ENCODE measurements at regions not wholly inside any gene's neighbourhood (a gene's known extent, or its start where the extent isn't known, plus 50 kb on each side); places are given as distances from the start of the nearest gene placed in this dataset.

DNA sequence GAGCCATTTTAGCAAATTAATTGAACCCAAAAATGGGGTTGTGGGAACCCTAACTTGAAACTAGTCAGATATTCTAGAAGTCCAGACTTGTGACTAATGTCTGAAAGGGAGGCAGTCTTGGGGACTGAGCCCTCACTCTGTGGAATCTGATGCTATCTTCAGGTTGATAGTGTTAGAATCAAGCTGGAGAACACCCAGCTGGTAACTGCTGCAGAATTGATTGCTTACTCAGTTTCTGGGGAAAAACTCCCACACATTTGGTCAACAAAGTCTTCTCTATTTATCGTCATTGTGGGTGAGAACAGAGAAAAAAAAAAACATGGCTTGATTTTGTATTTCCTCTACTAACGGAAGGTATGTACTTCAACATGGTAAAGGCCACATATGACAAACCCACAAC is 1925.8 kb upstream of the CELF4 start:
- Histone ChIP-seq H3K14ac (ENCODE audit: insufficient read length) (no peak overlapping the region), H4K5ac (ENCODE audit: insufficient read length, low read depth, low read length) (no peak overlapping the region), H2BK20ac (ENCODE audit: low read length) (no peak overlapping the region), H3K4me1 (replicated peaks in 1 of 4; ENCODE audit: control insufficient read depth in 3 of 4, insufficient read depth in 4 of 4, low read length in 3 of 4) (peaks cover 0 to 3% (median 0%) of the 10 kb centered on the region in 4 experiments; a peak in 1 of 7 replicates), H3K4ac (replicated peaks; ENCODE audit: insufficient read length, low read depth, low read length) (no peak overlapping the region), H2BK120ac (replicated peaks; ENCODE audit: low read depth, low read length) (no peak overlapping the region), H3K9ac (replicated peaks in 1 of 4; ENCODE audit: extremely low read depth in 1 of 4, low read depth in 3 of 4, low read length in 3 of 4) (no peak overlapping the region), H3K23ac (ENCODE audit: insufficient read length) (no peak overlapping the region), H3K79me2 (ENCODE audit: control insufficient read depth in 1 of 2, insufficient read depth in 2 of 2, low read length in 2 of 2) (no peaks in the 10 kb centered on the region), H3K36me3 (ENCODE audit: control insufficient read depth in 2 of 4, insufficient read depth in 4 of 4, low read length in 3 of 4) (no peaks in the 10 kb centered on the region), H3K79me1 (ENCODE audit: low read depth, low read length) (no peaks in the 10 kb centered on the region), H3K4me3 (ENCODE audit: extremely low read depth in 1 of 4, insufficient read depth in 2 of 4, low read depth in 3 of 4, low read length in 4 of 4) (no peak overlapping the region), H2BK12ac (ENCODE audit: low read depth, low read length) (no peak overlapping the region), H3K27ac (ENCODE audit: low read depth, low read length) (no peak overlapping the region), H3K9me3 (ENCODE audit: insufficient read depth in 2 of 2, low read depth in 1 of 2, low read length in 1 of 2) (no peaks in the 10 kb centered on the region), H4K91ac (replicated peaks; ENCODE audit: insufficient read length, low read length) (no peak overlapping the region), H3K27me3 (replicated peaks in 1 of 4; ENCODE audit: control insufficient read depth in 3 of 4, extremely low read depth in 1 of 4, insufficient read depth in 3 of 4, low read length in 3 of 4) (no peaks in the 10 kb centered on the region), H3K56ac (replicated peaks; ENCODE audit: insufficient read length, low read depth, low read length) (no peak overlapping the region), H2BK5ac (ENCODE audit: low read depth, low read length) (no peak overlapping the region), H4K20me1 (replicated peaks in 1 of 2; ENCODE audit: control insufficient read depth in 1 of 2, insufficient read depth in 2 of 2, low read length in 2 of 2) (no peaks in the 10 kb centered on the region), H4K8ac (ENCODE audit: extremely low read depth, insufficient read depth, low read length) (no peak overlapping the region), H2AFZ (ENCODE audit: low read length) (no peak overlapping the region), H3K23me2 (ENCODE audit: low read depth, low read length) (no peaks in the 10 kb centered on the region), H2AK5ac (ENCODE audit: low read depth, low read length) (no peak overlapping the region), H3K18ac (ENCODE audit: extremely low read depth, low read length) (no peak overlapping the region), H2BK15ac (ENCODE audit: low read length) (no peak overlapping the region), H3K4me2 (ENCODE audit: insufficient read depth in 1 of 2, low read depth in 2 of 2, low read length in 2 of 2) (no peak overlapping the region)
- TF ChIP-seq SUZ12 (IDR thresholded peaks at IDR 0.05; ENCODE audit: low read length) (no peak), GABPA (IDR thresholded peaks at IDR 0.05; ENCODE audit: borderline replicate concordance, insufficient read depth, low read length) (no peak), GTF2F1 (IDR thresholded peaks at IDR 0.05; ENCODE audit: borderline replicate concordance, low read depth, low read length) (no peak), BCL11A (IDR thresholded peaks at IDR 0.05; ENCODE audit: low read depth in 2 of 2, low read length in 2 of 2) (no peak), CREB1 (IDR thresholded peaks at IDR 0.05) (no peak), BACH1 (IDR thresholded peaks at IDR 0.05; ENCODE audit: low read length) (no peak), CEBPB (IDR thresholded peaks at IDR 0.05; ENCODE audit: low read depth, low read length) (no peak), SRF (IDR thresholded peaks at IDR 0.05; ENCODE audit: low read depth, low read length) (no peak), SAP30 (IDR thresholded peaks at IDR 0.05; ENCODE audit: insufficient read depth, insufficient replicate concordance, low read length) (no peak), EZH2 (IDR thresholded peaks at IDR 0.05; ENCODE audit: low read depth, low read length, severe bottlenecking) (no peak), SIX5 (IDR thresholded peaks at IDR 0.05; ENCODE audit: low read depth, low read length) (no peak), ASH2L (IDR thresholded peaks at IDR 0.05; ENCODE audit: low read length) (no peak), CBX8 (IDR thresholded peaks at IDR 0.05; ENCODE audit: borderline replicate concordance, low read depth, low read length) (no peak), POLR2A (IDR thresholded peaks at IDR 0.05; ENCODE audit: control extremely low read depth in 1 of 2, low read depth in 2 of 2, low read length in 2 of 2) (no peak)
- TF ChIP-seq, protein P1, sequence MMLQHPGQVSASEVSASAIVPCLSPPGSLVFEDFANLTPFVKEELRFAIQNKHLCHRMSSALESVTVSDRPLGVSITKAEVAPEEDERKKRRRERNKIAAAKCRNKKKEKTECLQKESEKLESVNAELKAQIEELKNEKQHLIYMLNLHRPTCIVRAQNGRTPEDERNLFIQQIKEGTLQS (IDR thresholded peaks at IDR 0.05; ENCODE audit: insufficient read depth, low read depth, low read length): no peak
- ChIA-PET CTCF (ENCODE audit: partially characterized antibody) (no interaction called here), POLR2A (ENCODE audit: partially characterized antibody) (no interaction called here)
- DNase-seq (ENCODE audit: low read depth in 1 of 2, low spot score in 2 of 2) (no peak), FAIRE-seq (no peak)
- WGBS, 2 experiments (ENCODE audit: extremely low coverage in 1 of 2, insufficient coverage in 1 of 2, insufficient read length in 1 of 2, insufficient replicate concordance in 2 of 2, low coverage in 1 of 2, low lambda C conversion rate in 2 of 2, missing lambda C conversion rate in 1 of 2): 97% methylated on average over 2 of the region's 2 CpGs; no CpG with 5 or more reads in 1 of the 2 experiments

Data from H1 (cell line).